ENCODE measurements at regions not wholly inside any gene's neighbourhood (a gene's known extent, or its start where the extent isn't known, plus 50 kb on each side); places are given as distances from the start of the nearest gene placed in this dataset.

- TF ChIP-seq ZNF8 (CRISPR knock-in tag; IDR thresholded peaks at IDR 0.05) (no peak), ZC3H10 (CRISPR knock-in tag; IDR thresholded peaks at IDR 0.05) (no peak), OSR1 (CRISPR knock-in tag; IDR thresholded peaks at IDR 0.05) (no peak), ZFP30 (CRISPR knock-in tag; IDR thresholded peaks at IDR 0.05) (no peak), BACH2 (CRISPR knock-in tag; IDR thresholded peaks at IDR 0.05; ENCODE audit: borderline replicate concordance) (no peak), CREB5 (CRISPR knock-in tag; IDR thresholded peaks at IDR 0.05; ENCODE audit: low read depth) (no peak), TOX (CRISPR knock-in tag; IDR thresholded peaks at IDR 0.05; ENCODE audit: borderline replicate concordance) (no peak), ZNF565 (CRISPR knock-in tag; conservative IDR thresholded peaks at IDR 0.05; ENCODE audit: low read depth) (no peak), ZNF70 (CRISPR knock-in tag; IDR thresholded peaks at IDR 0.05) (no peak), ZFP3 (CRISPR knock-in tag; IDR thresholded peaks at IDR 0.05) (no peak), CSRNP3 (CRISPR knock-in tag; IDR thresholded peaks at IDR 0.05) (no peak), ESRRG (CRISPR knock-in tag; IDR thresholded peaks at IDR 0.05) (no peak)
Measured at GRCh38 chr3:177550667-177551066, 353.4 kb upstream of the TBL1XR1 start.

Measured in SK-N-SH treated with all-trans-retinoic acid at 6 μM for 48 hours (cell line).